OCI-LY3 (cell line): ENCODE measurements at regions not wholly inside any gene's neighbourhood (a gene's known extent, or its start where the extent isn't known, plus 50 kb on each side); places are given as distances from the start of the nearest gene placed in this dataset.
A peak's percentile ranks its signal among the peaks of the same experiment; 100 is the strongest.

Source experiments
- H2AFZ ChIP-seq: fragments of 200-600, 300-600 bp; shearing (Covaris generic); 2 replicates; pipeline ENCODE4 v1.6.0; 2014; ENCODE audit warnings: antibody characterized with exemption, low read depth, low read length
- H3K27ac ChIP-seq: fragments of 200-600, 300-600 bp; sonication (generic); 2 replicates; pipeline ENCODE4 v1.5.1; 2014; ENCODE audit warnings: mild to moderate bottlenecking, low read length, moderate library complexity, mixed read lengths
- H3K27me3 ChIP-seq: fragments of 200-600, 300-600 bp; sonication (generic); 2 replicates; pipeline ENCODE4 v1.6.1; 2014; ENCODE audit warnings: low read depth, low read length, mixed read lengths
- H3K36me3 ChIP-seq: fragments of 200-600, 300-600 bp; sonication (generic); replicated peaks from 2 replicates; pipeline ENCODE3; 2014; ENCODE audit warnings: low read depth, low read length, mixed read lengths
- H3K4me1 ChIP-seq: fragments of 300-600, 200-600 bp; sonication (generic); 2 replicates; pipeline ENCODE4 v1.6.1; 2014; ENCODE audit warnings: low read length, mixed read lengths
- H3K4me2 ChIP-seq: fragments of 200-600, 300-600 bp; sonication (generic); 2 replicates; pipeline ENCODE4 v1.6.1; 2014; ENCODE audit warnings: low read length, mixed read lengths
- H3K4me3 ChIP-seq: fragments of 300-600, 200-600 bp; sonication (generic); 2 replicates; pipeline ENCODE4 v1.5.1; 2014; ENCODE audit warnings: antibody characterized with exemption, mild to moderate bottlenecking, low read length, moderate library complexity
- H3K79me2 ChIP-seq: fragments of 300-600, 200-600 bp; shearing (Covaris generic); 2 replicates; pipeline ENCODE4 v1.6.1; 2014; ENCODE audit warnings: mild to moderate bottlenecking, low read length, mixed read lengths
- H3K9ac ChIP-seq: fragments of 300-600, 200-600 bp; shearing (Covaris generic); 2 replicates; pipeline ENCODE4 v1.6.0; 2014; ENCODE audit warnings: mild to moderate bottlenecking, low read length, moderate library complexity
- H3K9me3 ChIP-seq: fragments of 200-600, 300-600 bp; shearing (Covaris generic); 2 replicates; pipeline ENCODE4 v1.6.1; 2014; ENCODE audit warnings: low read length, mixed read lengths; ENCODE audit not compliant: insufficient read depth
- H4K20me1 ChIP-seq: fragments of 200-600, 300-600 bp; sonication (generic); 2 replicates; pipeline ENCODE4 v1.6.1; 2016; ENCODE audit warnings: low read length, mixed read lengths; ENCODE audit not compliant: insufficient read depth
- CTCF ChIP-seq: fragments of 200-600, 300-600 bp; sonication (generic); IDR thresholded peaks from 2 replicates; pipeline ENCODE4 v1.5.1; 2014; ENCODE audit warnings: antibody characterized with exemption, low read length, low read depth
- EZH2phosphoT487 ChIP-seq: fragments of 200-600 bp; shearing (Covaris generic); IDR thresholded peaks from 2 replicates; pipeline ENCODE4 v1.6.1; 2018; ENCODE audit warnings: antibody characterized with exemption, mixed run types, low read depth

DNA sequence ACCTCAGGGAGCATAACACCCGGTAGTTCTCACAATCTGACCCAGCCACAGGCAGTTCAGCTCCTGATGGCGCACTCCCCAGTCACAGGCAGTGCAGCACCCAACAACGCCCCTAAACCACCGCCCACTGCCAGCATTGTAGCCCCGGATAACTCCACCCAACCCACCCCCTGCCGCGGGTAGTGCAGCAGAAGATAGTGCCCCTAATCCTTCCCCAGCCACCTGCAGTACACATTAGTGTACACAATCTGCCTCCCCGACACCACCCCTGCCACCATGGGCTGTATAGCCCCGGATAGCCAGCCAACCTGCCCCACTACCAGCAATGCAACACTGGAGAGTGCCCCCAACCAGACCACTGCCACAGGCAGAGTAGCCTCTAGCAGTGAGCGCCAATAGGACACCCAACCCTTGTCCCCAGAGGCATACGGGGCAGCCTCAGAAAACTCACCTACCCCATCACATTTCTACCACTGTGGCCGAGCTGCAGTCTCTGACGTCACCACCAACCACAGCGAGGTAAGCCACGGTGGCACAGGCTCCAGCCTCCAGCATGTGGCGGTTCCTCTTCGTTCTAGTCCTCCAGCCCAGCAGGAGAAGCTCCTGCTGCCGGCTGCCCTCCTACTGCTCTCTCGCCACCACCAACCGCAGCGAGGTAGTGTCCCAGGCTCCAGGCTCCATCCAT lies 877.3 kb downstream of the KCNJ18 start:
- no peaks in the 10 kb centered on the region for H3K79me2 ChIP-seq
- no peak overlapping the region for H3K27ac ChIP-seq
- no peak overlapping the region for H3K4me2 ChIP-seq
- TF ChIP-seq CTCF, result no peak
- no peak for TF ChIP-seq EZH2phosphoT487
- no peaks in the 10 kb centered on the region for H3K9me3 ChIP-seq
- no peaks in the 10 kb centered on the region for H3K27me3 ChIP-seq
- no peaks in the 10 kb centered on the region for H3K4me1 ChIP-seq
- H3K9ac ChIP-seq, result no peak overlapping the region
- no peaks in the 10 kb centered on the region for H3K36me3 ChIP-seq
- H2AFZ ChIP-seq, result no peak overlapping the region
- H4K20me1 ChIP-seq, result no peaks in the 10 kb centered on the region
- H3K4me3 ChIP-seq, result no peak overlapping the region

DNA sequence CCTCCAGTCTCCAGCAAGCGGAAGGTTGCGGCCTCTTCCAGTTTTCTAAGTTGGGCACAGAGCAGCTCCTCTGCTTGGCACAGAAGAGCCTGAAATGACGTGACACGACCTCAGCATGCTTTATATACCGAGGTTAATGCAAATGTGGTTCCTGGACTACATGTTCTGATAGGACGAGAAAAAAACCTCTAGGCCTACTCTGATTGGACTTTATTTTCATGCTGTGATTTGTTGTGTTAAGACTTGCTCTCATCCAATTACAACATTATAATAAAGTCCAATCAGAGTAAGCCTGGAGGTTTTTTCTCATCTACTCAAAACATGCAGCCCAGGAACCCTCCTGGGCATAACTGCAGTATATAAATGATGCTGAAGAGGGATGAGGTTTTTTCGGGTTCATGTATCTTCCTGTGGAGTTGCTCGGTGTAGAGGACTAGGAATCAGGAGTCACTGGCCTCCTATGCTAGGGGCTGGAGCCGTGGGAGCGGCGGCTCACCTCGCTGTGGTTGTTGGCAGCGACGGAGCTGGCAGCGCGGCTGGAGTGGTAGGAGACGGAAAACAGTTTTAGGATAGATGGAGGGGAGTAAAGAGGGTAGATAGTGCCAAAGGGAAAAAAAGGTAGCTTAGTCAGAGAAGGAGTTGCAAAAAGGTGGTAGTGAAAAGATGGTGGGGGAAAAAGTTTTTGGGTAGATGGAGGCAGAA lies 878.0 kb downstream of the KCNJ18 start:
- Histone ChIP-seq H3K9ac (no peak overlapping the region), H3K27ac (no peak overlapping the region), H4K20me1 (no peaks in the 10 kb centered on the region), H3K79me2 (no peaks in the 10 kb centered on the region), H3K9me3 (no peaks in the 10 kb centered on the region), H3K4me3 (no peak overlapping the region), H3K4me2 (no peak overlapping the region), H3K36me3 (no peaks in the 10 kb centered on the region), H3K4me1 (no peaks in the 10 kb centered on the region), H3K27me3 (no peaks in the 10 kb centered on the region), H2AFZ (no peak overlapping the region)
- TF ChIP-seq EZH2phosphoT487 (no peak), CTCF (no peak)

- H3K4me2 ChIP-seq, result no peak overlapping the region
- no peaks in the 10 kb centered on the region for H3K9me3 ChIP-seq
- no peaks in the 10 kb centered on the region for H3K27me3 ChIP-seq
- H3K4me3 ChIP-seq, result no peak overlapping the region
- TF ChIP-seq EZH2phosphoT487 (no peak), CTCF (no peak)
- H3K27ac ChIP-seq, result no peak overlapping the region
- no peaks in the 10 kb centered on the region for H3K79me2 ChIP-seq
- no peaks in the 10 kb centered on the region for H4K20me1 ChIP-seq
- H2AFZ ChIP-seq, result no peak overlapping the region
- H3K9ac ChIP-seq, result no peak overlapping the region
- H3K36me3 ChIP-seq, result no peaks in the 10 kb centered on the region
- H3K4me1 ChIP-seq, result no peaks in the 10 kb centered on the region
Observed at GRCh38 chr17:22599322-22599721, 907.0 kb downstream of the KCNJ18 start.

DNA sequence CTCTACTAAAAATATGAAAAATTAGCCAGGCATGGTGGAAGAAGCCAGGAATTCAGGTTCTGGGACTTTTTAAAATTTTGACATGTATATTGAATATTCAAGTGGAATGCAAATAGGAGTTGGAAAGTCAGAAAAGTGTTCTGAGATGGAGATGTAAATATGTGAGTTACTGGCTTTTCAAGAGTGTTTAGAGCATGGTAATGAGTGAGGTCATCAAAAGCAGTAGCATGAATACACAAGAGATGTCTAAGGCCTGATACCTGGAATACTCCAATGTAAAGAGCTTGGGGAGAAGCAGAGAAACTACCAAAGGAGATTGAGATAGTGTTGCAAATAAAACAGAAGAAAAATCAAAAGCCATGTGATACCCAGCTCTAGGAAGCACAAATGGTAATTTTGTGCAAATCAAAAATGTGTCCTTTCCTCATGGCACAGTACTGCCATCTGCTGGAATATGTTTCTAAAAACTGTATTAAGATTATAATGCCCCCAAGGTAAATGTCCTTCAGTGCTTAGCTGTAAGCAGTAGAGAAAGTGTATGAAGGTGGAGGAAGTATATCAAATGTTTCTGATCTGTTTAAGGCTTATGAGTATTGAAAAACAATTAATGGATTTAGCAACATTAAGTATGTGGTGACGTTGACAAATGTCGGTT lies 908.4 kb downstream of the KCNJ18 start:
- Histone ChIP-seq H3K36me3 (no peaks in the 10 kb centered on the region), H3K9ac (no peak overlapping the region), H3K4me2 (no peak overlapping the region), H3K4me1 (no peaks in the 10 kb centered on the region), H3K9me3 (no peaks in the 10 kb centered on the region), H3K27ac (no peak overlapping the region), H3K79me2 (no peaks in the 10 kb centered on the region), H4K20me1 (no peaks in the 10 kb centered on the region), H3K27me3 (no peaks in the 10 kb centered on the region), H2AFZ (no peak overlapping the region), H3K4me3 (no peak overlapping the region)
- TF ChIP-seq CTCF (peak; percentile 24; the same call in 1 of the 2 replicates), EZH2phosphoT487 (no peak)
